Adrenal gland (tissue), 9 donors: ENCODE measurements at regions not wholly inside any gene's neighbourhood (a gene's known extent, or its start where the extent isn't known, plus 50 kb on each side); places are given as distances from the start of the nearest gene placed in this dataset.

Source experiments
- DNase-seq, 7 donors: peaks; one replicate each; pipeline ENCODE4 v3.0.0-alpha.2; 2019 to 2020
- H3K27ac ChIP-seq, 5 donors: fragments of 200-600 bp; sonication (generic) in 4 of 5; 1 replicate in 3 of 5; 2 replicates in 2 of 5; pipeline versions ENCODE4 v1.5.1 to v1.8.0; 2016 to 2020; ENCODE audit warnings: mild to moderate bottlenecking in 1 of 5
- H3K27me3 ChIP-seq: fragments of 200-600 bp; 2 replicates; pipeline ENCODE4 v1.8.0; 2021
- H3K36me3 ChIP-seq, 2 donors: fragments of 200-600 bp; replicated peaks in 1 of 2; 1 replicate in 1 of 2; 2 replicates in 1 of 2; pipeline versions ENCODE4 v1.5.1 to v1.8.0; 2018 to 2022
- H3K4me1 ChIP-seq, 2 donors: fragments of 200-600 bp; replicated peaks in 1 of 2; 1 replicate in 1 of 2; 2 replicates in 1 of 2; pipeline versions ENCODE4 v1.5.1 to v1.8.0; 2018 to 2021
- H3K4me3 ChIP-seq, 4 donors: fragments of 200-600 bp; sonication (generic) in 3 of 4; one replicate each; pipeline ENCODE4 v1.5.1; 2016 to 2018
- H3K9me3 ChIP-seq, 3 donors: fragments of 200-600 bp; sonication (generic) in 1 of 3; replicated peaks in 1 of 3; 1 replicate in 2 of 3; 2 replicates in 1 of 3; pipeline versions ENCODE4 v1.5.1 to v1.8.0; 2016 to 2021
- CTCF ChIP-seq, 6 experiments: fragments of 450-650 bp in 4 of 6; fragments of 200-600 bp in 2 of 6; sonication (generic) in 1 of 6; IDR thresholded peaks; 1 replicate in 5 of 6; 2 replicates in 1 of 6; pipeline versions ENCODE4 v1.5.1 to v1.8.0; 2016 to 2021; ENCODE audit warnings: antibody characterized with exemption in 6 of 6, mild to moderate bottlenecking in 2 of 6, moderate library complexity in 1 of 6
- POLR2A ChIP-seq, 2 donors: fragments of 450-650 bp; IDR thresholded peaks; one replicate each; pipeline ENCODE4 v1.6.1; 2017; ENCODE audit warnings: antibody characterized with exemption in 2 of 2, mild to moderate bottlenecking in 2 of 2, moderate library complexity in 1 of 2
- WGBS, 4 donors: extraction: QIAGEN DNeasy Blood & Tissue Kit in 2 of 4; methylation state at CpG; one replicate each; pipeline versions ENCODE4 v1.1.5 to v1.1.7; 2013 to 2017; 5-methylcytosine and 5-hydroxymethylcytosine counted together
- intact Hi-C, 2 donors: fragments of 100-400 bp; cut with DNase I; formaldehyde crosslinking; loops; one replicate each; pipeline versions ENCODE4 v1.14.1 to v1.15.0; 2022 to 2023
- donor health status: healthy with polysubstance abuse.
- donor health status: Bipolar disorder and iron deficiency.
- donor health status: DM: yes; HTN: yes; CAD: no.
- donor health status: DM: no; HTN: no; CAD: no.
- donor health status: DM: no; HTN: no; CAD: no.

GRCh38 chr3:20258371-20258770, 72.4 kb upstream of the SGO1 start:
- Histone ChIP-seq H3K27me3 (no peaks in the 10 kb centered on the region), H3K27ac (no peak overlapping the region), H3K4me1 (no peaks in the 10 kb centered on the region), H3K36me3 (no peaks in the 10 kb centered on the region), H3K9me3 (no peaks in the 10 kb centered on the region), H3K4me3 (no peak overlapping the region)
- intact Hi-C loops: no loop called here
- TF ChIP-seq POLR2A (IDR thresholded peaks at IDR 0.05) (no peak), CTCF (IDR thresholded peaks at IDR 0.05) (no peak)
- WGBS, 4 donors: 71 to 86% (median 82%) methylated on average over 1 of the region's 1 CpG
- DNase-seq: no peak

GRCh38 chr3:20256144-20256543, 70.1 kb upstream of the SGO1 start:
- Histone ChIP-seq H3K4me1 (no peaks in the 10 kb centered on the region), H3K27ac (no peak overlapping the region), H3K27me3 (no peaks in the 10 kb centered on the region), H3K36me3 (no peaks in the 10 kb centered on the region), H3K9me3 (no peaks in the 10 kb centered on the region), H3K4me3 (no peak overlapping the region)
- WGBS, 4 donors: 66 to 78% (median 76%) methylated on average over 3 of the region's 3 CpGs
- no peak for TF ChIP-seq POLR2A (IDR thresholded peaks at IDR 0.05)
- TF ChIP-seq CTCF (IDR thresholded peaks at IDR 0.05): no peak
- no peak for DNase-seq
- intact Hi-C loops: no loop called here

- Histone ChIP-seq H3K36me3 (no peaks in the 10 kb centered on the region), H3K27ac (no peak overlapping the region), H3K27me3 (no peaks in the 10 kb centered on the region), H3K9me3 (no peaks in the 10 kb centered on the region), H3K4me1 (no peaks in the 10 kb centered on the region), H3K4me3 (no peak overlapping the region)
- WGBS, 4 donors: 83 to 86% (median 84%) methylated on average over 13 to 18 of the region's 18 CpGs
- no peak for DNase-seq
- intact Hi-C loops: no loop called here
- TF ChIP-seq POLR2A (IDR thresholded peaks at IDR 0.05): no peak
- no peak for TF ChIP-seq CTCF (IDR thresholded peaks at IDR 0.05)
Measured at GRCh38 chr3:20254268-20255117, 68.5 kb upstream of the SGO1 start.

- no peak for DNase-seq
- 82 to 100% (median 97%) methylated on average over 1 of the region's 1 CpG for WGBS, 4 donors
- intact Hi-C loops: no loop called here
- no peaks in the 10 kb centered on the region for H3K27me3 ChIP-seq
- no peaks in the 10 kb centered on the region for H3K9me3 ChIP-seq
- TF ChIP-seq POLR2A (IDR thresholded peaks at IDR 0.05) (no peak), CTCF (IDR thresholded peaks at IDR 0.05) (no peak)
- no peak overlapping the region for H3K27ac ChIP-seq
- no peaks in the 10 kb centered on the region for H3K36me3 ChIP-seq
- H3K4me1 ChIP-seq: no peaks in the 10 kb centered on the region
- H3K4me3 ChIP-seq: no peak overlapping the region
Measured at GRCh38 chr3:20250786-20251185, 64.8 kb upstream of the SGO1 start.
